ENCODE measurements at regions not wholly inside any gene's neighbourhood (a gene's known extent, or its start where the extent isn't known, plus 50 kb on each side); places are given as distances from the start of the nearest gene placed in this dataset.

- no peaks in the 10 kb centered on the region for H3K27me3 ChIP-seq
- ATAC-seq, result no peak
- no peak for TF ChIP-seq CTCF (IDR thresholded peaks at IDR 0.05)
- H3K4me3 ChIP-seq, result no peak overlapping the region
- intact Hi-C loops (cut with DNase I), result no loop called here
- H3K36me3 ChIP-seq, result no peaks in the 10 kb centered on the region
- no peak for DNase-seq
- H3K4me1 ChIP-seq, result no peaks in the 10 kb centered on the region
- no peaks in the 10 kb centered on the region for H3K9me3 ChIP-seq
- WGBS, 2 donors, result 83 to 88% methylated on average over 2 of the region's 2 CpGs
- no peak overlapping the region for H3K27ac ChIP-seq
These were observed 194.9 kb downstream of the PAH start for GRCh38 chr12:102722147-102722546.

DNA sequence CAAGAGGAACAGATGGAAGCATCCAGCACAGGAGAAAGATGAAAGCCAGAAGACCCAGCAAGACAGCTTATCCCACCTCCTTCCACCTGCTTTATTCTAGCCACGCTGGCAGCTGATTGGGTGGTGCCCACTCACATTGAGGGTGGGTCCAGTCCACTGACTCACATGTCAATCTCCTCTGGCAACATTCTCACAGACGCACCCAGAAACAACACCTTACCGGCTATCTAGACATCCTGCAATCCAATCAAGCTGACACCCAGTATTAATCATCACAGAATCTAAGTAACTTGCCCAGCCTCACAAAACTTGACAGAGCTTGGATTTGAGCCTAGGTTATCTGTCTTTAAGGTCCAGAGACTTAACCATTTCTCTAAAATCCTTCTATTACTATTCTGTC, 208.9 kb downstream of the PAH start:
- DNase-seq (no peak), ATAC-seq (no peak)
- Histone ChIP-seq H3K27ac (no peak overlapping the region), H3K9me3 (no peaks in the 10 kb centered on the region), H3K36me3 (no peaks in the 10 kb centered on the region), H3K27me3 (no peaks in the 10 kb centered on the region), H3K4me3 (no peak overlapping the region), H3K4me1 (no peaks in the 10 kb centered on the region)
- WGBS, 2 donors, result 74 to 78% methylated on average over 3 of the region's 3 CpGs
- intact Hi-C loops (cut with DNase I), result no loop called here
- TF ChIP-seq CTCF (IDR thresholded peaks at IDR 0.05), result no peak

- Histone ChIP-seq H3K27me3 (no peaks in the 10 kb centered on the region), H3K36me3 (no peaks in the 10 kb centered on the region), H3K27ac (no peak overlapping the region), H3K4me3 (no peak overlapping the region), H3K9me3 (no peaks in the 10 kb centered on the region), H3K4me1 (no peaks in the 10 kb centered on the region)
- 40 to 42% methylated on average over 6 of the region's 6 CpGs for WGBS, 2 donors
- peak in 7 of 8 donors; percentile 30 to 83 (median 51) for ATAC-seq
- peak in 1 of 2 donors; percentile 23 for DNase-seq
- TF ChIP-seq CTCF (IDR thresholded peaks at IDR 0.05), result peak; percentile 37 to 61 (median 54)
- intact Hi-C loops (cut with DNase I), result no loop called here
These were observed 214.5 kb downstream of the PAH start for GRCh38 chr12:102702447-102703114.

DNA sequence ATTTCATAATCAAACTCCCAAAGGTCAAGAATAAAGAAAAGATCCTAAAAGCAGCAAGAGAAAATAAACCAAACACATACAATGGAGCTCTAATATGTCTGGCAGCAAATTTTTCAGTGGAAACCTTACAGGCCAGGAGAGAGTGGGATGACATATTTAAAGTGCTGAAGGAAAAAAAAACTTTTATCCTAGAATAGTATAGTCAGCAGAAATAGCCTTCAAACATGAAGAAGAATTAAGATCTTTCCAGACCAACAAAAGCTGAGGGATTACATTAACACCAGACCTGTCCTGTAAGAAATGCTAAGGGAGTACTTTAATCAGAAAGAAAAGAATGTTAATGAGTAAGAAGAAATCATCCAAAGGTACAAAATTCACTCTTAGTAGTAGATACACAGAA, 215.7 kb upstream of the IGF1 start:
- Histone ChIP-seq H3K27me3 (no peaks in the 10 kb centered on the region), H3K36me3 (no peaks in the 10 kb centered on the region), H3K27ac (no peak overlapping the region), H3K4me1 (no peaks in the 10 kb centered on the region), H3K4me3 (no peak overlapping the region), H3K9me3 (peaks cover 0 to 15% (median 0%) of the 10 kb centered on the region in 11 donors)
- DNase-seq (no peak), ATAC-seq (no peak)
- intact Hi-C loops (cut with DNase I), result no loop called here
- no peak for TF ChIP-seq CTCF (IDR thresholded peaks at IDR 0.05)
